Right ventricle myocardium inferior (tissue), 1 donor: ENCODE measurements at regions not wholly inside any gene's neighbourhood (a gene's known extent, or its start where the extent isn't known, plus 50 kb on each side); places are given as distances from the start of the nearest gene placed in this dataset.

Source experiments
- ATAC-seq: fragments of 200-7000 bp; cut with Tn5 transposase; one replicate; pipeline ENCODE4 v1.9.1; 2020; ENCODE audit warnings: mild to moderate bottlenecking, moderate library complexity
- DNase-seq: peaks from one replicate; pipeline ENCODE4 v3.0.0; 2021; ENCODE audit errors: missing footprints
- intact Hi-C: fragments of 100-400 bp; cut with DNase I; formaldehyde crosslinking; loops from one replicate; pipeline ENCODE4 v1.11.0; 2022
- donor health status: DM: no; HTN: yes; CAD: no; lungs with severe emphysema.

GRCh38 chr7:83882551-83882950 lies 233.6 kb upstream of the SEMA3E start:
- ATAC-seq, result no peak
- intact Hi-C loops, result no loop called here

GRCh38 chr7:83879063-83879462 lies 230.1 kb upstream of the SEMA3E start:
- no peak for DNase-seq
- intact Hi-C loops, result no loop called here
- ATAC-seq, result no peak

More at GRCh38 chr7:83882551-83882950, 233.6 kb upstream of the SEMA3E start:
- no peak for DNase-seq

- intact Hi-C loops, result no loop called here
- ATAC-seq (no peak), DNase-seq (no peak)
Observed at GRCh38 chr7:83878614-83879013, 229.7 kb upstream of the SEMA3E start.

GRCh38 chr7:83876593-83876992 lies 227.7 kb upstream of the SEMA3E start:
- ATAC-seq, result no peak
- intact Hi-C loops, result no loop called here
- DNase-seq, result no peak

- DNase-seq, result no peak
- intact Hi-C loops, result no loop called here
- no peak for ATAC-seq
Observed at GRCh38 chr7:83873459-83873858, 224.5 kb upstream of the SEMA3E start.

GRCh38 chr7:83872501-83872900 lies 223.6 kb upstream of the SEMA3E start:
- DNase-seq (no peak), ATAC-seq (no peak)
- intact Hi-C loops, result no loop called here

- intact Hi-C loops, result no loop called here
Observed at GRCh38 chr7:83870515-83870914, 221.6 kb upstream of the SEMA3E start.

GRCh38 chr7:83866582-83866981 lies 217.6 kb upstream of the SEMA3E start:
- intact Hi-C loops, result no loop called here
- no peak for DNase-seq

More at GRCh38 chr7:83870515-83870914, 221.6 kb upstream of the SEMA3E start:
- ATAC-seq, result no peak
- no peak for DNase-seq

GRCh38 chr7:83864551-83864950 lies 215.6 kb upstream of the SEMA3E start:
- ATAC-seq, result no peak
- intact Hi-C loops, result no loop called here
- DNase-seq, result no peak

More at GRCh38 chr7:83866582-83866981, 217.6 kb upstream of the SEMA3E start:
- no peak for ATAC-seq

GRCh38 chr7:83863906-83864305 lies 215.0 kb upstream of the SEMA3E start:
- intact Hi-C loops, result no loop called here
- no peak for DNase-seq
- ATAC-seq, result no peak

- intact Hi-C loops, result no loop called here
- ATAC-seq, result no peak
- no peak for DNase-seq
Observed at GRCh38 chr7:83861876-83862275, 212.9 kb upstream of the SEMA3E start.

- intact Hi-C loops, result no loop called here
- ATAC-seq, result no peak
Observed at GRCh38 chr7:83859827-83860226, 210.9 kb upstream of the SEMA3E start.

GRCh38 chr7:83857691-83858090 lies 208.8 kb upstream of the SEMA3E start:
- DNase-seq (no peak), ATAC-seq (no peak)
- intact Hi-C loops, result no loop called here

More at GRCh38 chr7:83859827-83860226, 210.9 kb upstream of the SEMA3E start:
- no peak for DNase-seq

- no peak for ATAC-seq
- intact Hi-C loops, result no loop called here
- no peak for DNase-seq
Observed at GRCh38 chr7:83856094-83856493, 207.2 kb upstream of the SEMA3E start.

GRCh38 chr7:83852136-83852535 lies 203.2 kb upstream of the SEMA3E start:
- ATAC-seq (no peak), DNase-seq (no peak)
- intact Hi-C loops, result no loop called here

- intact Hi-C loops, result no loop called here
- ATAC-seq (no peak), DNase-seq (no peak)
Observed at GRCh38 chr7:83851551-83851950, 202.6 kb upstream of the SEMA3E start.

- ATAC-seq (no peak), DNase-seq (no peak)
- intact Hi-C loops, result no loop called here
Observed at GRCh38 chr7:83850941-83851340, 202.0 kb upstream of the SEMA3E start.

- ATAC-seq (no peak), DNase-seq (no peak)
- intact Hi-C loops, result no loop called here
Observed at GRCh38 chr7:83850125-83850524, 201.2 kb upstream of the SEMA3E start.

- ATAC-seq (no peak), DNase-seq (no peak)
- intact Hi-C loops, result no loop called here
Observed at GRCh38 chr7:83849131-83849530, 200.2 kb upstream of the SEMA3E start.

- DNase-seq (no peak), ATAC-seq (no peak)
- intact Hi-C loops, result no loop called here
Observed at GRCh38 chr7:83842894-83843293, 194.0 kb upstream of the SEMA3E start.

- ATAC-seq, result no peak
- DNase-seq, result no peak
- intact Hi-C loops, result no loop called here
Observed at GRCh38 chr7:83837683-83838082, 188.7 kb upstream of the SEMA3E start.

- ATAC-seq (no peak), DNase-seq (no peak)
- intact Hi-C loops, result no loop called here
Observed at GRCh38 chr7:83836028-83836427, 187.1 kb upstream of the SEMA3E start.
